OCI-LY7 (cell line): ENCODE measurements at regions not wholly inside any gene's neighbourhood (a gene's known extent, or its start where the extent isn't known, plus 50 kb on each side); places are given as distances from the start of the nearest gene placed in this dataset.

Experiments
- BruUV-seq: library from RNA; stranded (reverse); fragments of 400-500 nt; replicated peaks from 2 replicates; lab custom pipeline; 2021; lab: Mats Ljungman, UMichigan
- CTCF ChIA-PET: fragments of 300-600 bp; sonication (Branson Sonifier 250); formaldehyde crosslinking; loops from one replicate; lab custom pipeline; 2022; ENCODE audit warnings: antibody characterized with exemption; ENCODE audit not compliant: unreplicated experiment; lab: Charles Lee
- POLR2A ChIA-PET: fragments of 300-600 bp; sonication (Branson Sonifier 250); formaldehyde crosslinking; loops from one replicate; lab custom pipeline; 2022; ENCODE audit warnings: antibody characterized with exemption; lab: Charles Lee
- DNase-seq: peaks from one replicate; pipeline ENCODE4 v3.0.0-alpha.2; 2015; ENCODE audit warnings: low spot score
- H2AFZ ChIP-seq: fragments of 200-600 bp; sonication (generic), shearing (Covaris generic); 2 replicates; pipeline ENCODE4 v1.6.1; 2014; ENCODE audit warnings: mild to moderate bottlenecking, antibody characterized with exemption, low read length, moderate library complexity
- H3K27ac ChIP-seq: fragments of 200-600 bp; sonication (generic); 2 replicates; pipeline ENCODE4 v1.5.1; 2014; ENCODE audit warnings: mixed run types, low read depth, mild to moderate bottlenecking, moderate library complexity, low read length, inconsistent platforms; ENCODE audit not compliant: poor library complexity, severe bottlenecking
- H3K36me3 ChIP-seq: fragments of 200-600 bp; sonication (generic); 2 replicates; pipeline ENCODE4 v1.6.1; 2014; ENCODE audit warnings: mild to moderate bottlenecking, antibody characterized with exemption, low read length, moderate library complexity, mixed read lengths; ENCODE audit not compliant: insufficient read depth
- H3K4me1 ChIP-seq: fragments of 200-600 bp; sonication (generic); 2 replicates; pipeline ENCODE4 v1.5.1; 2014; ENCODE audit warnings: mild to moderate bottlenecking, low read length; ENCODE audit not compliant: insufficient read depth, poor library complexity, severe bottlenecking
- H3K4me2 ChIP-seq: fragments of 200-600 bp; sonication (generic); 2 replicates; pipeline ENCODE4 v1.6.1; 2014; ENCODE audit warnings: mild to moderate bottlenecking, low read length
- H3K4me3 ChIP-seq: fragments of 200-600 bp; sonication (generic); 2 replicates; pipeline ENCODE4 v1.5.1; 2014; ENCODE audit warnings: mild to moderate bottlenecking, low read depth, low read length; ENCODE audit not compliant: poor library complexity, severe bottlenecking
- H3K79me2 ChIP-seq: fragments of 200-600 bp; sonication (generic); 2 replicates; pipeline ENCODE4 v1.6.1; 2016; ENCODE audit warnings: low read depth, mild to moderate bottlenecking, low read length, moderate library complexity, mixed read lengths; ENCODE audit not compliant: insufficient read depth
- H3K9me2 ChIP-seq: fragments of 200-600 bp; sonication (generic); 2 replicates; pipeline ENCODE4 v1.6.1; 2016; ENCODE audit warnings: mild to moderate bottlenecking, low read length, mixed read lengths; ENCODE audit not compliant: insufficient read depth
- H3K9me3 ChIP-seq: fragments of 200-600 bp; sonication (generic); 2 replicates; pipeline ENCODE4 v1.6.1; 2014; ENCODE audit warnings: mild to moderate bottlenecking, mixed run types, low read length, mixed read lengths
- H4K20me1 ChIP-seq: fragments of 200-600 bp; sonication (generic); 2 replicates; pipeline ENCODE4 v1.6.1; 2014; ENCODE audit warnings: mild to moderate bottlenecking, antibody characterized with exemption, low read length, moderate library complexity, mixed read lengths; ENCODE audit not compliant: insufficient read depth
- CTCF ChIP-seq: fragments of 200-600 bp; sonication (generic); conservative IDR thresholded peaks from 2 replicates; pipeline ENCODE4 v1.5.1; 2014; ENCODE audit warnings: mild to moderate bottlenecking, antibody characterized with exemption, low read length, moderate library complexity, mixed read lengths
- EZH2phosphoT487 ChIP-seq: fragments of 200-600 bp; sonication (generic); IDR thresholded peaks from 2 replicates; pipeline ENCODE4 v1.6.1; 2018; ENCODE audit warnings: low read depth, borderline replicate concordance, mild to moderate bottlenecking, mixed run types, antibody characterized with exemption, low read length, moderate library complexity, mixed read lengths
- intact Hi-C: fragments of 100-400 bp; cut with micrococcal nuclease; formaldehyde crosslinking; loops from one replicate; pipeline ENCODE4 v1.10.0; 2022; ENCODE audit not compliant: unreplicated experiment

DNA sequence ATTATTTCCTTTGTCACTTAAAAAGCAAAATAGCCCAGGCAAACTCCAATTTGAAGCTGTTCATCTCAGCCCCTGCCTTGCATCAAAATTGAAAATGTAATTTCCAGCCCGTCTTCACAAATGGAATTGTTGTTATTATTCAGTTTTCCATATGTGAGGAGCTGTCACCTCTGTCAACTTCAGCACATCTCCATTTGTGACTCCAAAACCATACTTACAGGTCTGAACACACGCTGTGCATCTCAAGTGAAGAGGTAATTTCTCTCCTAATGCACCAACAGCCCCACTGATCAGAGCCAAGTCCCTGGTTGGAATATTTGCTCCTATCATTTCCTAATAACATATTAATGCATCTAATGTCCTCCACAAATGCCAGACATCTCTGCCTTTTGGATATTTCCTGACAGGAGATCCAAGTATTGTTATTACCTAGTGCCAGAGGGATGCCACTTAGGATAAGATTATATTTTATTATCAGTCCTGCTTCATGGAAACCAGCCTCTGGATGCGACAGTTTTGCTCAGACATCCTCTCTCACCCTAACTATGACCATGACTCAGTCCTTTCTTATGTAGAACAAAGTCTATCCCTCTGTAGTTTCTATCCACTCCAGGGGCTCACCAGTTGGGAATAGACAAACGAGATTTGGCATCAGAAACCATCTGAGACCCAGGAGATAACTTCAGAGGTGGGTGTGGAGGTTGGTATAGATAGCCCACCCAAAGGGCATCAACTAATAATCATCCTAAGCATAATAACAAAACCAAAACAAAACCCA lies 379.8 kb downstream of the VPS13C start:
- ChIA-PET CTCF (no interaction called here), POLR2A (no interaction called here)
- TF ChIP-seq EZH2phosphoT487 (no peak), CTCF (no peak)
- no peak overlapping the region for H2AFZ ChIP-seq
- H3K36me3 ChIP-seq: no peaks in the 10 kb centered on the region
- intact Hi-C loops: no loop called here
- H3K79me2 ChIP-seq: no peaks in the 10 kb centered on the region
- no peak overlapping the region for H3K4me3 ChIP-seq
- no TSS peak for BruUV-seq
- H4K20me1 ChIP-seq: no peaks in the 10 kb centered on the region
- no peaks in the 10 kb centered on the region for H3K9me2 ChIP-seq
- DNase-seq: no peak
- no peak overlapping the region for H3K27ac ChIP-seq
- no peak overlapping the region for H3K4me2 ChIP-seq
- no peaks in the 10 kb centered on the region for H3K9me3 ChIP-seq
- H3K4me1 ChIP-seq: no peaks in the 10 kb centered on the region

DNA sequence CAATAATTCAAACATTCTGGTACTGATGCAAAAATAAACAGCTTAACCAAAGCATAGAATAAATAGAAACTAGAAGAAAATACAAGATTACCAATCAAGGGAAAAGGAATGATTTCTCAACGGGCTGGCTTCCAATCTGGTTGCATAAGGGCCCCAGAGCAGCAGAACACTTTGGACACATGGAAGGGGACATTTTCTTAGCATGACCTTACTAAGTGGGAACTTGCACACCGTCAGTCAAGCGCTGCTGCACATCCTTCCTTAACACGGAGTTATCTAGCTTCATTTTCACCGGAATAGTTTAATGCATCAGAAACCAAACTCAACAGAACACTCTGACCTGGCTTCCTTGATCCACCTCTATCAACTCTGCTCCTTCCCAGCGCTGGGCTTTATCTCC lies 388.5 kb downstream of the VPS13C start:
- Histone ChIP-seq H3K4me1 (no peaks in the 10 kb centered on the region), H3K36me3 (no peaks in the 10 kb centered on the region), H4K20me1 (no peaks in the 10 kb centered on the region), H3K4me2 (no peak overlapping the region), H3K27ac (no peak overlapping the region), H3K9me2 (no peaks in the 10 kb centered on the region), H3K9me3 (no peaks in the 10 kb centered on the region), H2AFZ (no peak overlapping the region), H3K4me3 (no peak overlapping the region), H3K79me2 (no peaks in the 10 kb centered on the region)
- BruUV-seq: no TSS peak
- ChIA-PET CTCF (no interaction called here), POLR2A (no interaction called here)
- intact Hi-C loops: no loop called here
- TF ChIP-seq CTCF: no peak
- no peak for TF ChIP-seq EZH2phosphoT487
- DNase-seq: no peak

GRCh38 chr15:61668444-61668843 lies 391.8 kb downstream of the VPS13C start:
- POLR2A ChIA-PET: no interaction called here

More at GRCh38 chr15:61668444-61668843, 391.8 kb downstream of the VPS13C start:
- Histone ChIP-seq H3K4me3 (no peak overlapping the region), H3K4me2 (no peak overlapping the region), H3K27ac (no peak overlapping the region), H3K36me3 (no peaks in the 10 kb centered on the region), H3K79me2 (no peaks in the 10 kb centered on the region), H3K4me1 (no peaks in the 10 kb centered on the region), H3K9me3 (no peaks in the 10 kb centered on the region), H4K20me1 (no peaks in the 10 kb centered on the region), H3K9me2 (no peaks in the 10 kb centered on the region), H2AFZ (no peak overlapping the region)
- CTCF ChIA-PET: no interaction called here
- TF ChIP-seq CTCF: no peak
- no peak for TF ChIP-seq EZH2phosphoT487
- no TSS peak for BruUV-seq
- no peak for DNase-seq
- intact Hi-C loops: no loop called here
